ENCODE measurements at regions not wholly inside any gene's neighbourhood (a gene's known extent, or its start where the extent isn't known, plus 50 kb on each side); places are given as distances from the start of the nearest gene placed in this dataset.

DNA sequence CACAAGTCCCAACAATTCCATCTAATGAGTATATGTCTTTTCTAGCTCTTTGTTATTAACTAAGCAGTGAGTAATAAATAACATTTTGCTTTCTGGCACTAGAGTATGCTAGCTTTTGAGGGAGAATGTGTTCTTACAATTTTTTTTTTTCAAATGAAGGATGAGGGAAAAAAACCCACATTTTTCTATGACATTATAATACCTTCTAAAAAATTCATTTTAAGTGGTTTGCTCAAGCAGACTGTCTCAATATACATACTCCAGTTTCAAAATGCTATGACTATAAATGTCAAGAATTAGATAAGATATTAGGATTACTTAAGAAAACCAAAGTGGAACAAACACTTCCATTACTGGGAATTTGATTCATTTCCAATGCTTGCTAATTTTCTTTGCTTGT lies 394.6 kb downstream of the C12orf75 start:
- TF ChIP-seq, protein P1, sequence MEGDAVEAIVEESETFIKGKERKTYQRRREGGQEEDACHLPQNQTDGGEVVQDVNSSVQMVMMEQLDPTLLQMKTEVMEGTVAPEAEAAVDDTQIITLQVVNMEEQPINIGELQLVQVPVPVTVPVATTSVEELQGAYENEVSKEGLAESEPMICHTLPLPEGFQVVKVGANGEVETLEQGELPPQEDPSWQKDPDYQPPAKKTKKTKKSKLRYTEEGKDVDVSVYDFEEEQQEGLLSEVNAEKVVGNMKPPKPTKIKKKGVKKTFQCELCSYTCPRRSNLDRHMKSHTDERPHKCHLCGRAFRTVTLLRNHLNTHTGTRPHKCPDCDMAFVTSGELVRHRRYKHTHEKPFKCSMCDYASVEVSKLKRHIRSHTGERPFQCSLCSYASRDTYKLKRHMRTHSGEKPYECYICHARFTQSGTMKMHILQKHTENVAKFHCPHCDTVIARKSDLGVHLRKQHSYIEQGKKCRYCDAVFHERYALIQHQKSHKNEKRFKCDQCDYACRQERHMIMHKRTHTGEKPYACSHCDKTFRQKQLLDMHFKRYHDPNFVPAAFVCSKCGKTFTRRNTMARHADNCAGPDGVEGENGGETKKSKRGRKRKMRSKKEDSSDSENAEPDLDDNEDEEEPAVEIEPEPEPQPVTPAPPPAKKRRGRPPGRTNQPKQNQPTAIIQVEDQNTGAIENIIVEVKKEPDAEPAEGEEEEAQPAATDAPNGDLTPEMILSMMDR (IDR thresholded peaks at IDR 0.05), result no peak
- Mint-ChIP-seq H3K4me3 (no peak overlapping the region), H3K36me3 (no peaks in the 10 kb centered on the region), H3K9me3 (no peaks in the 10 kb centered on the region), H3K4me1 (no peaks in the 10 kb centered on the region), H3K27ac (no peak overlapping the region), H3K27me3 (ENCODE audit: low read depth in 2 of 2) (peaks cover 0 to 3% of the 10 kb centered on the region in 2 donors)
- no peaks in the 10 kb centered on the region for H3K9me3 ChIP-seq (ENCODE audit: control insufficient read depth, insufficient read depth, low read length)
- no peaks in the 10 kb centered on the region for H3K4me1 ChIP-seq (ENCODE audit: control insufficient read depth, insufficient read depth, low read length)
- intact Hi-C loops (cut with micrococcal nuclease), result no loop called here
- H3K27ac ChIP-seq (ENCODE audit: low read length), result no peak overlapping the region
- no peaks in the 10 kb centered on the region for H3K36me3 ChIP-seq (ENCODE audit: control insufficient read depth, insufficient read depth, low read length)
- no peak for DNase-seq
- peaks cover 2% of the 10 kb centered on the region for H3K27me3 ChIP-seq (ENCODE audit: control insufficient read depth, insufficient read depth, low read length)
- ATAC-seq, result no peak
- no peak overlapping the region for H3K4me3 ChIP-seq (ENCODE audit: low read length)

DNA sequence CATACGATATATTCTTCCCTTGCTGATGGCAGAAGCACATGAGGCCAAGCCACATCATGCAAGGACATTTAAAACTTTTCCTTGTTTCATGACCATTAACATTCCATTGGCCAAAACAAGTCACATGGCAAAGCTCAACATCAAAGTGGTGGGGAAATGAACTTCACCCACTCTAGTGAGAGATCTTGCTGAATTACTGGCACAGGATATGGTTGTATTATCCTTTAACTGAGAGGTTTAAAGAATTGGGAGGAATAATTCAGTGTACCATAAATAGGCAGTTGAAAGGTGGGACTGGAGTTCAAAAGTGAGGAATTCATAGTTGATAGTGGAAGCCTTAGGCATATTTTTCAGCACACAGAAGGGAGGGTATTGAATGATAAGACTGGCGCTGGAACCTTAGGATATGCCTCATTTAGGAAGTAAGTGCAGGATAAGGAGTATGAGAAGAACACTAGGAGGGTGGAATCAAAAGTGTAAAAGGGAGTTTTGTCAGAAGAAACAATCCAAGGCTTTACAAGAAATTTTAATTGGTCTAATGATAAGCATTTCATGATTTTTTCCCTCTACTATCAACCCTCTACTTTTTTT lies 398.8 kb downstream of the C12orf75 start:
- DNase-seq (no peak), ATAC-seq (no peak)
- Mint-ChIP-seq H3K36me3 (no peaks in the 10 kb centered on the region), H3K4me3 (no peak overlapping the region), H3K9me3 (no peaks in the 10 kb centered on the region), H3K4me1 (no peaks in the 10 kb centered on the region), H3K27ac (no peak overlapping the region), H3K27me3 (ENCODE audit: low read depth in 2 of 2) (peaks cover 7 to 16% of the 10 kb centered on the region in 2 donors)
- TF ChIP-seq, protein P1 (IDR thresholded peaks at IDR 0.05), result no peak
- H3K27ac ChIP-seq (ENCODE audit: low read length), result no peak overlapping the region
- no peaks in the 10 kb centered on the region for H3K9me3 ChIP-seq (ENCODE audit: control insufficient read depth, insufficient read depth, low read length)
- intact Hi-C loops (cut with micrococcal nuclease), result no loop called here
- H3K36me3 ChIP-seq (ENCODE audit: control insufficient read depth, insufficient read depth, low read length), result no peaks in the 10 kb centered on the region
- 91% methylated on average over 2 of the region's 2 CpGs for WGBS (ENCODE audit: insufficient coverage)
- H3K4me3 ChIP-seq (ENCODE audit: low read length), result no peak overlapping the region
- peaks cover 2% of the 10 kb centered on the region for H3K27me3 ChIP-seq (ENCODE audit: control insufficient read depth, insufficient read depth, low read length)
- H3K4me1 ChIP-seq (ENCODE audit: control insufficient read depth, insufficient read depth, low read length), result no peaks in the 10 kb centered on the region

DNA sequence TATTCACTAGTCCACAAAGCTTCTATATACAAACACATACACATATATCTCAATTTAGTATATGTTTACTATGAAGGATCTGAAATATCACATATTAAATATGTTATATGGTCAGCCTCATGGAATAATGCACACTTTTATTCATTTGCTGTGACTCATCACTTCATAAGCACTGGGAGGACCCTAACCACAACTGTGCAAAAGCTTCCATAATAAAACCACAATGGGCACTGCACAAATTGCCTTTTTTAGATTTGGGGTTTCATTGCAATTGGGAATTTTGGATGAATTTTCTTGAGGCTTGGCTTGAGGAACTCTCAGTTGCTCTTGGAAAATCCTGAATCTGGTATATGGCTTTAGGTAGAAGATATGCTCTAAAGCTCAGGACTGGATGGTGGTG lies 399.4 kb downstream of the C12orf75 start:
- Histone ChIP-seq H3K4me1 (ENCODE audit: control insufficient read depth, insufficient read depth, low read length) (no peaks in the 10 kb centered on the region), H3K27me3 (ENCODE audit: control insufficient read depth, insufficient read depth, low read length) (peaks cover 2% of the 10 kb centered on the region), H3K27ac (ENCODE audit: low read length) (no peak overlapping the region), H3K36me3 (ENCODE audit: control insufficient read depth, insufficient read depth, low read length) (no peaks in the 10 kb centered on the region), H3K9me3 (ENCODE audit: control insufficient read depth, insufficient read depth, low read length) (no peaks in the 10 kb centered on the region), H3K4me3 (ENCODE audit: low read length) (no peak overlapping the region)
- TF ChIP-seq, protein P1 (IDR thresholded peaks at IDR 0.05), result no peak
- ATAC-seq (no peak), DNase-seq (no peak)
- intact Hi-C loops (cut with micrococcal nuclease), result no loop called here
- Mint-ChIP-seq H3K27me3 (ENCODE audit: low read depth in 2 of 2) (peaks cover 7 to 16% of the 10 kb centered on the region in 2 donors), H3K4me1 (no peaks in the 10 kb centered on the region), H3K36me3 (no peaks in the 10 kb centered on the region), H3K9me3 (no peaks in the 10 kb centered on the region), H3K27ac (no peak overlapping the region), H3K4me3 (no peak overlapping the region)

DNA sequence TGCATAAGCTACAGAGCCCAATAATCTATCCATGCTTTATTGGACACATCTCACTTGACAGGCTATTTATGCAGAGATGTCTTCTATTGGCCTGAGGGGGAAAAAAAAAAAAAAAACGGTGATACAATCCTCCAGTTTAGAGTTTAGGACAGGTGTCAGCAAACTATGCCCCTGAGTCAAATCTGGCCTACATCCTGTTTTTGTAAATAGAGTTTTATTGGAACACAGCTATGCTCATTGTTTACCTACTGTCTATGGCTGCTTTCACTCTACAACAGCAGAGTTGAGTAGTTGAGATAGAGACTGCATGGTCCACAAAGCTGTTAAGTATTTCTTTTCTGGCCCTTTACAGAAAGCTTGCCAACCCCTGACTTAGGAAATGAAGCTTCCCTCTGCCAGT lies 403.1 kb downstream of the C12orf75 start:
- Mint-ChIP-seq H3K4me3 (no peak overlapping the region), H3K36me3 (no peaks in the 10 kb centered on the region), H3K9me3 (no peaks in the 10 kb centered on the region), H3K4me1 (no peaks in the 10 kb centered on the region), H3K27me3 (ENCODE audit: low read depth in 2 of 2) (peaks cover 7 to 18% of the 10 kb centered on the region in 2 donors), H3K27ac (no peak overlapping the region)
- no peaks in the 10 kb centered on the region for H3K9me3 ChIP-seq (ENCODE audit: control insufficient read depth, insufficient read depth, low read length)
- no peak overlapping the region for H3K27ac ChIP-seq (ENCODE audit: low read length)
- WGBS (ENCODE audit: insufficient coverage), result 67% methylated on average over 1 of the region's 1 CpG
- H3K36me3 ChIP-seq (ENCODE audit: control insufficient read depth, insufficient read depth, low read length), result no peaks in the 10 kb centered on the region
- no peak overlapping the region for H3K4me3 ChIP-seq (ENCODE audit: low read length)
- TF ChIP-seq, protein P1 (IDR thresholded peaks at IDR 0.05), result no peak
- no peaks in the 10 kb centered on the region for H3K4me1 ChIP-seq (ENCODE audit: control insufficient read depth, insufficient read depth, low read length)
- no peaks in the 10 kb centered on the region for H3K27me3 ChIP-seq (ENCODE audit: control insufficient read depth, insufficient read depth, low read length)
- intact Hi-C loops (cut with micrococcal nuclease), result no loop called here
- no peak for ATAC-seq
- no peak for DNase-seq

Measured in natural killer cell (primary cell).